AG09309 (cell line): ENCODE measurements at regions not wholly inside any gene's neighbourhood (a gene's known extent, or its start where the extent isn't known, plus 50 kb on each side); places are given as distances from the start of the nearest gene placed in this dataset.

Experiments used
- DNase-seq: peaks from one replicate; pipeline ENCODE4 v3.0.0-alpha.2; 2010; ENCODE audit warnings: low read depth
- H3K4me3 ChIP-seq: 2 replicates; pipeline ENCODE4 v1.5.1; 2011; ENCODE audit warnings: mild to moderate bottlenecking, low read depth, low read length, moderate library complexity; ENCODE audit not compliant: control insufficient read depth
- CTCF ChIP-seq: IDR thresholded peaks from 2 replicates; pipeline ENCODE4 v1.5.1; 2011; ENCODE audit warnings: mild to moderate bottlenecking, low read depth, low read length, inconsistent platforms; ENCODE audit not compliant: insufficient read depth, control insufficient read depth; ENCODE audit errors: missing control alignments

DNA sequence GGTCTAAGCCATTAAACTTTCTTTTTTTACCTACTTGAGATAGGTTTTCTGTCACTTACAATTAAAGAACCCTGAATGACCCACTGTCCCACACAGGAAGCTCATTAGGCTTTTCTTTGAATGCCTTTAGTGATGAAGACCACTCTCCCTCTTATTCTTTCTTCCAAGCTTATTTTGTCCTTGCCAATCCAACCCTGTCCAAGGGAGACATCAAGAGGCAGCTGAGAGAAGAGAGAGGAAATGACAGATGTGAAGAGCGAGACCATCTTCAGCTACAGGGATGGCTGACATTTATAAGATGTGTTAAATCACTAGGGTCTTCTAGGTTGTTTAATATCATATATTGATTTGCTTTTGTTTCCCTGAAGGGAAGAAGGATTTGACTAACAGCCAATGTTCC is 133.5 kb downstream of the FAM114A2 start:
- DNase-seq, result no peak
- H3K4me3 ChIP-seq, result no peak overlapping the region
- TF ChIP-seq CTCF, result peak; percentile 28

GRCh38 chr5:153903321-153903720 is 135.4 kb downstream of the FAM114A2 start:
- H3K4me3 ChIP-seq, result no peak overlapping the region
- TF ChIP-seq CTCF, result no peak
- DNase-seq, result no peak

DNA sequence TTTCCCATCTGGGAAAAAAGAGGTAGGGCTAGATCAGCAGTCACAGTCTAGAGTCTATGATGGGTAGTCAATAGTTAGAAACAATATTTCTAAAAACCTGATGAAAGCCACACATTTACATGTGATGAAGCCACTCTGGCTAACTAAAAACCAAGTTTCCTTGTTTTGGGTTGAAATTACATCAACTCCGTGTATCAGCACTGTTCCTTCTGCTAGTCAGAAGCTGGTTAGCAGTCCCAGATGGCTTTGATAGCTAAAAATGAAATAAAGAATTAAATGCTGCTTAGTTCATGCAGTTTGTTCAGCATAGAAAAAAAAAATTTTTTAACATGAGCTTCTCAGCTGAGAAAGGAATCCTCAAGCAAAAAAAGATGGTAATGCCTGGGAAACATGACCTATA is 136.7 kb downstream of the FAM114A2 start:
- DNase-seq, result no peak
- TF ChIP-seq CTCF, result no peak
- no peak overlapping the region for H3K4me3 ChIP-seq

- TF ChIP-seq CTCF, result no peak
- H3K4me3 ChIP-seq, result no peak overlapping the region
- no peak for DNase-seq
These were observed 137.3 kb downstream of the FAM114A2 start for GRCh38 chr5:153901449-153901848.

- no peak for TF ChIP-seq CTCF
- DNase-seq, result peak; percentile 87
- no peak overlapping the region for H3K4me3 ChIP-seq
These were observed 137.9 kb downstream of the FAM114A2 start for GRCh38 chr5:153900703-153901395.

GRCh38 chr5:153899746-153900145 is 139.0 kb downstream of the FAM114A2 start:
- H3K4me3 ChIP-seq, result no peak overlapping the region

More at GRCh38 chr5:153899746-153900145, 139.0 kb downstream of the FAM114A2 start:
- TF ChIP-seq CTCF, result no peak
- DNase-seq, result no peak
